ENCODE measurements at regions not wholly inside any gene's neighbourhood (a gene's known extent, or its start where the extent isn't known, plus 50 kb on each side); places are given as distances from the start of the nearest gene placed in this dataset.

- dilution Hi-C loops (cut with MboI; ENCODE audit: extremely low pct_ligation_motif_present, low sequenced_read_pairs), result no loop called here
- CTCF ChIA-PET, result no interaction called here
Measured at GRCh38 chr18:33946336-33946735, 278.4 kb downstream of the NOL4 start.

More at GRCh38 chr18:33946336-33946735, 278.4 kb downstream of the NOL4 start:
- intact Hi-C loops (cut with micrococcal nuclease), result no loop called here
- Histone ChIP-seq H4K20me1 (replicated peaks; ENCODE audit: control insufficient read depth, extremely low read depth, insufficient read depth, low read length) (no peaks in the 10 kb centered on the region), H3K27ac (ENCODE audit: insufficient read depth, low read depth, low read length) (no peak overlapping the region), H3K4me3 (replicated peaks in 1 of 3; ENCODE audit: insufficient read depth in 1 of 3, low read depth in 1 of 3, low read length in 3 of 3) (no peak overlapping the region), H3K9me3 (replicated peaks; ENCODE audit: control insufficient read depth, insufficient read depth, low read length) (no peaks in the 10 kb centered on the region), H3K79me2 (ENCODE audit: control insufficient read depth, insufficient read depth, low read length) (no peaks in the 10 kb centered on the region), H3K4me2 (ENCODE audit: insufficient read depth, low read length) (no peak overlapping the region), H3K4me1 (ENCODE audit: control insufficient read depth, extremely low read depth, insufficient read depth, low read length) (no peaks in the 10 kb centered on the region), H3K9ac (replicated peaks; ENCODE audit: extremely low read depth, insufficient read depth, low read length) (no peak overlapping the region), H3K36me3 (ENCODE audit: control insufficient read depth in 2 of 2, extremely low read depth in 1 of 2, insufficient read depth in 2 of 2, low read length in 2 of 2) (no peaks in the 10 kb centered on the region), H2AFZ (ENCODE audit: low read depth, low read length) (no peak overlapping the region), H3K9me1 (replicated peaks; ENCODE audit: control insufficient read depth, extremely low read depth, insufficient read depth, low read length) (no peaks in the 10 kb centered on the region), H3K27me3 (ENCODE audit: control insufficient read depth in 2 of 2, insufficient read depth in 2 of 2, low read length in 2 of 2) (no peaks in the 10 kb centered on the region)
- no peak for FAIRE-seq
- POLR2A ChIA-PET, result no interaction called here
- TF ChIP-seq, protein P1, sequence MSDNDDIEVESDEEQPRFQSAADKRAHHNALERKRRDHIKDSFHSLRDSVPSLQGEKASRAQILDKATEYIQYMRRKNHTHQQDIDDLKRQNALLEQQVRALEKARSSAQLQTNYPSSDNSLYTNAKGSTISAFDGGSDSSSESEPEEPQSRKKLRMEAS (IDR thresholded peaks at IDR 0.05; ENCODE audit: insufficient read depth, insufficient read length), result no peak
- TF ChIP-seq POLR2A (IDR thresholded peaks at IDR 0.05; ENCODE audit: low read depth, low read length) (no peak), GATA2 (IDR thresholded peaks at IDR 0.05; ENCODE audit: insufficient read depth, insufficient read length, low read depth, low read length) (no peak), CTCF (IDR thresholded peaks at IDR 0.05; ENCODE audit: extremely low read depth in 1 of 2, insufficient read depth in 1 of 2, low read depth in 1 of 2, low read length in 2 of 2) (no peak), EZH2 (IDR thresholded peaks at IDR 0.05; ENCODE audit: borderline replicate concordance, low read depth, low read length, severe bottlenecking) (no peak), POLR2AphosphoS5 (IDR thresholded peaks at IDR 0.05; ENCODE audit: insufficient read depth, low read depth, low read length) (no peak), JUN (IDR thresholded peaks at IDR 0.05; ENCODE audit: borderline replicate concordance, insufficient read depth, insufficient read length, low read depth) (no peak)
- DNase-seq (ENCODE audit: low read depth, low spot score), result no peak
- BruUV-seq (replicated peaks), result no TSS peak

All from endothelial cell of umbilical vein (primary cell).